ENCODE measurements at regions not wholly inside any gene's neighbourhood (a gene's known extent, or its start where the extent isn't known, plus 50 kb on each side); places are given as distances from the start of the nearest gene placed in this dataset.

GRCh38 chr20:61173961-61174725 lies 77.9 kb upstream of the CDH4 start:
- TF ChIP-seq CTCF (IDR thresholded peaks at IDR 0.05; ENCODE audit: insufficient read depth, low read depth, low read length), result no peak
- DNase-seq (ENCODE audit: low read depth), result peak; percentile 37
- H3K4me3 ChIP-seq (ENCODE audit: low read depth, low read length), result no peak overlapping the region

- DNase-seq (ENCODE audit: low read depth), result no peak
- no peak overlapping the region for H3K4me3 ChIP-seq (ENCODE audit: low read depth, low read length)
- TF ChIP-seq CTCF (IDR thresholded peaks at IDR 0.05; ENCODE audit: insufficient read depth, low read depth, low read length), result no peak
Measured at GRCh38 chr20:61176874-61177273, 75.2 kb upstream of the CDH4 start.

GRCh38 chr20:61178551-61179071 lies 73.5 kb upstream of the CDH4 start:
- no peak for DNase-seq (ENCODE audit: low read depth)
- no peak overlapping the region for H3K4me3 ChIP-seq (ENCODE audit: low read depth, low read length)
- TF ChIP-seq CTCF (IDR thresholded peaks at IDR 0.05; ENCODE audit: insufficient read depth, low read depth, low read length), result no peak

GRCh38 chr20:61184194-61184593 lies 67.9 kb upstream of the CDH4 start:
- no peak for DNase-seq (ENCODE audit: low read depth)
- H3K4me3 ChIP-seq (ENCODE audit: low read depth, low read length), result no peak overlapping the region
- no peak for TF ChIP-seq CTCF (IDR thresholded peaks at IDR 0.05; ENCODE audit: insufficient read depth, low read depth, low read length)

- DNase-seq (ENCODE audit: low read depth), result no peak
- no peak for TF ChIP-seq CTCF (IDR thresholded peaks at IDR 0.05; ENCODE audit: insufficient read depth, low read depth, low read length)
- H3K4me3 ChIP-seq (ENCODE audit: low read depth, low read length), result no peak overlapping the region
Measured at GRCh38 chr20:61185181-61185580, 66.9 kb upstream of the CDH4 start.

- H3K4me3 ChIP-seq (ENCODE audit: low read depth, low read length), result peak overlapping the region; percentile 12
- peak; percentile 95 for DNase-seq (ENCODE audit: low read depth)
- TF ChIP-seq CTCF (IDR thresholded peaks at IDR 0.05; ENCODE audit: insufficient read depth, low read depth, low read length), result no peak
Measured at GRCh38 chr20:61185841-61186601, 66.0 kb upstream of the CDH4 start.
